Activated CD4-positive, CD25-positive, alpha-beta regulatory T cell treated with anti-CD3 and anti-CD28 coated beads, Interleukin-2, amount 50 U/mL, for 24 hours (primary cell): ENCODE measurements at regions not wholly inside any gene's neighbourhood (a gene's known extent, or its start where the extent isn't known, plus 50 kb on each side); places are given as distances from the start of the nearest gene placed in this dataset.

ENCODE experiments used
- ATAC-seq, 2 donors: fragments of 150-1000 bp; cut with Tn5 transposase; one replicate each; pipeline ENCODE4 v1.10.0; 2021; ENCODE audit warnings: mild to moderate bottlenecking in 1 of 2, moderate library complexity in 1 of 2

GRCh38 chr5:124841829-124842712 is 95.6 kb upstream of the ZNF608 start:
- ATAC-seq = no peak

DNA sequence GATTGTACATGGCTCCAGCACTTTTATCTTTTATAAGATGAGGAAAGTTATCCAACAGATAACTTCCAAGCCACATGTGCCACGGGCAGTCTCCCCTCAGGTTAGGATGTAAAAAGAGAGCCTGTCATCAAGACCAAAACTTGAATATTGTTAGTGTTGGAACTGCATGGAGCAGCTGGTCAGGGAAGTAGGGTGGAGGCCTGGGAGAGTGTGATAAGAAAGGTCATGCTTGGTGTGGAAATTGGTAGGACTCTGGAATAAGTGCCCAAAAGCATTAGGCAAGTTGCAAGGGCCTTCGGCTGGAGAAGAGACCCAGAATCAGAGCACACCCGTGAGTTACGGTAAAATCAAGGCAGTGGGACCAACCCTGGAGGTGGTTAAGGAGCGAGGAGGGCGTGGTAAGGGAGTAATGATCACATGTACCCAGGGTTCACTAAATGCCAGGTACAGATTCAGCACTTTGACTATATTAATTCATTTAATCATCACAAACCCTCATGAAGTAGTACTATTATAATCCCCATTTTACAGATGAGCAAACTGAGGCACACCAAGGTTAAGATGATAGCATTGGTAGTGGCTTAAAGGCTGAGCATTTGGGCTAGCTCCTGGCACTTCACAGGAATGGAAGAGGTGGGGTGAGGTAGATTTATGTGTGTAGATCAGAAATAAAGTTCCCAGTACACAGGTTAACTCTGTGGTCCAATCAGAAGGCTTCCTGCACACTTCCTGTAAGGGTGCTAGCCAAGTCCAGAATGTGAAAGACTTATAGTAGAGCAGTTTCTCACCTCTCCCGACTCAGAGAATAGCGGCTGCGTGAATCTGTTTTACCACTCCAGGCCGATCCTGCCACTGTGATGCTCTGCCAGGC is 96.5 kb upstream of the ZNF608 start:
- no peak for ATAC-seq

GRCh38 chr5:124843596-124843899 is 97.1 kb upstream of the ZNF608 start:
- no peak for ATAC-seq

DNA sequence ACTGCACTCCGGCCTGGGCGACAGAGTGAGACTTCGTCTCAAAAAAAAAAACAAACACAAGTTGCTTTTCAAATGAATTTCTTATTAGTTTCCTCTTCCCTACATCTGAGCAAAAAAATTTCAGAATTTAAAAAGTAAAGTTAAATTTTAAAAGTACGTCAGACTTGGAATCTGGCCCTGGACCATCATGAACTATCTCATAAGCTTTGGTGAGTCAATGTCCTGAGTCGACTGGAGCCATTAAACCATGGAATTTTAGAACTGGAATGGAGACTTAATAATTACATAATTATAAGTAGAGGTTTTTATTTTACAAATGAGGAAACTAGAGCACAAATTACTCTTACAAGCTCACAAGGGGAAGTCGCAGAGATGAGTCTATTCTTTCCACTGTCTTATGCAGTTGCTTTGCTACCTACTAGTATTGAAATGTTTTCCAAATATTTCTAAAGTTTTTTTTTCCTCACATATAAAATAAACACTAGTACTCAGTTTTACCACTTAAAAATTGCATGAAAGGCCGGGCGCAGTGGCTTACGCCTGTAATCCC is 98.0 kb upstream of the ZNF608 start:
- ATAC-seq = no peak

DNA sequence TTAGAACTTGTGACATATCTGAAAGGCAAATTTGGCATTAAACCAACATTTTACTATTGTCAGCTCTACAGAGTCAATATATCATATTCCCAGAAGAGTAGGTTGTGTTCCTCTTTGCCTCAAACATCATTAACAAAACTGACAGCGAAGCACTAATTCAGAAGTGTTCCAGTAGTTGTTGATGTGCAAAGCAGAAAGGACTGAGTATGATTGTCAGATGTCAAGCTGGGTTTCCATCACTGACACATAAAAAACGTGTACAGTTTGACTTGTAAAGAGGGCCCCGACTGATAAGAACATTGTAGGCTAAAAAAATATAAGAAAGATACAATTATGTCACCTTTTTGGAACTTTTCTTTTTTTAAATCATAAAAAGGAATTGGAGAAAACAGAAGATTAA is 101.5 kb upstream of the ZNF608 start:
- no peak for ATAC-seq

- ATAC-seq = no peak
These were observed 103.3 kb upstream of the ZNF608 start for GRCh38 chr5:124849774-124850173.

DNA sequence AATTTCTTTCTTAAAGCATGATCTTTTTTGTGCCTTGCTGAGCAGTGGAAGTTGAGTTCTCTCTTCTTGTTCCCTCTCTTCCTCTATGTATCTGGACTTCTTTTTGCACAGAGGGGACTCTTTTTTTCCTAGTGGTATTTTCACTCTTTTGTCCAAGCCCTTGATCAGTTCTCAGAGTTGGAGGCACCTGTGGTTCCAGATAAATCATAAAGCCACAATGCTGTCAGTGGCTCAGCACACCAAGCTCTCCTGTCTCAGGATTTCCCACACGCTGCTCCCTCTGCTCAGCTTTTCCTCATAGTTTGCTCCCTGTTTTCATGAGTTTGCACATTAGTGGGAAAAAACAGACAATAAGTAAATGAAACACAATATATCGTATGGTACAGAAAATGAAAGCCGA is 110.3 kb upstream of the ZNF608 start:
- no peak for ATAC-seq

- no peak for ATAC-seq
These were observed 112.2 kb upstream of the ZNF608 start for GRCh38 chr5:124858612-124859011.

- ATAC-seq = no peak
These were observed 112.6 kb upstream of the ZNF608 start for GRCh38 chr5:124859027-124859426.

- no peak for ATAC-seq
These were observed 113.3 kb upstream of the ZNF608 start for GRCh38 chr5:124859556-124860290.

- ATAC-seq = no peak
These were observed 113.8 kb upstream of the ZNF608 start for GRCh38 chr5:124860291-124860655.

- no peak for ATAC-seq
These were observed 118.6 kb upstream of the ZNF608 start for GRCh38 chr5:124865066-124865465.

- no peak for ATAC-seq
These were observed 119.3 kb upstream of the ZNF608 start for GRCh38 chr5:124865603-124866354.

DNA sequence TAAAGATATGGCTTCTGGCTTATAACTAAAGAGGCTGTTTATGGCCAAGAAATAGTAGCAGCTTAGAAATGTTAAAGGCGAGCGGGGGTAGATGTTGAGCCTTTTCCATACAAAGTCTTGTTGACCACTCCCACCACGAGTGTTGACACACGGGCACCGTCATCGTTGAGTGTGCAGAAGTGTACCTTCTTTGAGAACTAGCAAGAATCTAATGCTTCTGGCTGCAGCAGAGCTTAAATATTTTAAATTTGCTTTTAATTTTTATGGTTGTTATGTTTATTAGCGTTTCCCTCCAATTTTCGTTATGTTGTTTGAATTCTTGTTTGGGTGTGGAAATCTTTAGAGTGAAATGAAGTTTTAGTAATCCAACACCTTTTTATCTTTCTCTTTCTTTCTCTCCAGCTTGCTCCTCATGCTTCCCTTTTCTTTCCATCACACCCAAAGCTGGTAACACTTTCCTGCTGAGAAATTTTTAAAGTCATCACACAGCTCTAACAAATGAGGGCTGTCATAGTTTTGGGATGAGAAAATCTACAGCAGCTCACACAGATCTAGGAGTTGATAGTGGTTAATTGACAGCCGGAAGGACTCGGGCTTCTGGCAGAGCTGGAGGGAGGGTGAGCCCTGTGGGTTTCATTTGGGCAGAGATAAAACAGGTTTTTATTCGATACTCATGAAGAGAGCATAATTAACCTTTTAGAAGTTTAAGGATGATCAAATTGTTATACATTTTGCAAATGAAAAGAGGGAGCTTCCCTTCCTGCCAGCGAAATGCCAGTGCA is 120.1 kb upstream of the ZNF608 start:
- ATAC-seq = no peak

GRCh38 chr5:124867137-124867704 is 120.8 kb upstream of the ZNF608 start:
- ATAC-seq = no peak

DNA sequence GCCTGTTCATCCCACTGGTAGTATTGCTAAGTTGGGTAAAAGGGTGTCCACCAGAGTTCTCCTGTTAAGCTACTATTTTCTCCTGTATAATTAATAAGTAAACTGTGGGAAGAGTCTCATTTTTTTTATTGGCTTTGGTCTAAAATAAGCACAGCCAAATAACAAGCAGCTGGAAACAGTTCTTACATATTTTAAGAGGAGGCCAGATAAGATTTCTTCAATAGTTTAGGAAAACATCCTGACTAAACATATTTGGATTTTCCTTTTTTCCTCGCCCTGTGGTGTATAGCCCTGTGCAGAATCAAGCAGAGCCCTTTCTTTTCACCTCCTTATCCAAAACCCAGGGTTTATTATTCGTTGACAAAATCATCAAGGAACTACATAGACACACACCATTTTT is 122.2 kb upstream of the ZNF608 start:
- no peak for ATAC-seq

GRCh38 chr5:124869426-124870033 is 123.1 kb upstream of the ZNF608 start:
- ATAC-seq = no peak

DNA sequence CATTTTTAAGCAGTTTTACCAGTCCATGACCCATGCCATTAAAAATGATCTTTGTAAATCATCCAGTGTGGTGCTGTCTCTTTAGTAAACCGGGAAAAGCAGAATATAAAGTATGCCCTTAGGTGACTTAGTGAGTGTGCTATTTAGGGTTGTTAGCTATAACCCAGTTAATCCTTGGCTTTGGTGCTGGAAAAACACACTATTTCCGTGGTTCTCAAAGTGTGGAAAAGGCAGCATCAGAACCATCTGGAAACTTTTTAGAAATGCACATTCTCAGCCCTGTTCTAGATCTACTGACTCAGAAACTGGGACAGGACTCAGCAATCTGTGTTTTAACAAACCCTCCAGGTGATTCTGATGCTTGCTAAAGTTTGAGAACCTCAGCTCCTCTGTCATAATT is 123.6 kb upstream of the ZNF608 start:
- ATAC-seq = no peak

GRCh38 chr5:124871303-124871702 is 124.9 kb upstream of the ZNF608 start:
- no peak for ATAC-seq

DNA sequence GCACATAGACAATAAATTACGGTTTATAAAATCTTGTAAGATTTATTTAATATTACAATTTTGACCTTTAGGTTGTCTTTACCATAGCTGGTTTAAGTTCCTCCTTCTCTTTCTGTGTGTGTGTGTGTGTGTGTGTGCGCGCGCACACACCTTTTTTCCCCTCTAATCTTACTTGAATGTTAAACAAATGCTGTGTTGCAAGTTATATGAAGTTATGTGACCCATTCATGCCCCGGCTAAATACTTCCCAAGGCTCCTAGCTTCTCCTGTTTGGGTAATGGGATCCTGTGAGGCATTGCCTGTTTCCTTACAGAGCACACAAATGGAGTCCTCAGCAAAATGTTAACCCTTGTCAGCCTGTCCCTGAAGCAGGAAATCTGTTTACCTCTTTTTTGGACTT is 125.6 kb upstream of the ZNF608 start:
- no peak for ATAC-seq

- ATAC-seq = no peak
These were observed 126.2 kb upstream of the ZNF608 start for GRCh38 chr5:124872615-124873014.
